GM19351 (cell line): ENCODE measurements at regions not wholly inside any gene's neighbourhood (a gene's known extent, or its start where the extent isn't known, plus 50 kb on each side); places are given as distances from the start of the nearest gene placed in this dataset.

ENCODE experiments used
- ATAC-seq: cut with Tn5 transposase; IDR thresholded peaks from one replicate; pipeline ENCODE4 v1.9.1; 2021; ENCODE audit warnings: mild to moderate bottlenecking, moderate library complexity; ENCODE audit not compliant: unreplicated experiment

GRCh38 chr10:8725343-8725742 lies 670.9 kb downstream of the GATA3 start:
- ATAC-seq, result no peak

GRCh38 chr10:8726084-8726778 lies 671.7 kb downstream of the GATA3 start:
- no peak for ATAC-seq

- ATAC-seq, result no peak
Measured at GRCh38 chr10:8726779-8727084, 672.2 kb downstream of the GATA3 start.

- no peak for ATAC-seq
Measured at GRCh38 chr10:8731121-8732095, 676.9 kb downstream of the GATA3 start.

- ATAC-seq, result no peak
Measured at GRCh38 chr10:8738987-8739386, 684.5 kb downstream of the GATA3 start.

GRCh38 chr10:8752146-8752843 lies 697.8 kb downstream of the GATA3 start:
- no peak for ATAC-seq

GRCh38 chr10:8758029-8758428 lies 703.5 kb downstream of the GATA3 start:
- ATAC-seq, result no peak

- ATAC-seq, result no peak
Measured at GRCh38 chr10:8766899-8767298, 712.4 kb downstream of the GATA3 start.

GRCh38 chr10:8767591-8767990 lies 713.1 kb downstream of the GATA3 start:
- ATAC-seq, result no peak

GRCh38 chr10:8768341-8768740 lies 713.9 kb downstream of the GATA3 start:
- ATAC-seq, result no peak

- no peak for ATAC-seq
Measured at GRCh38 chr10:8768852-8769251, 714.4 kb downstream of the GATA3 start.

GRCh38 chr10:8776926-8777622 lies 722.6 kb downstream of the GATA3 start:
- ATAC-seq, result no peak

GRCh38 chr10:8778713-8779112 lies 724.2 kb downstream of the GATA3 start:
- ATAC-seq, result no peak

GRCh38 chr10:8787649-8788048 lies 733.2 kb downstream of the GATA3 start:
- ATAC-seq, result no peak

- ATAC-seq, result no peak
Measured at GRCh38 chr10:8790390-8790789, 735.9 kb downstream of the GATA3 start.

GRCh38 chr10:8794860-8795259 lies 740.4 kb downstream of the GATA3 start:
- ATAC-seq, result no peak

GRCh38 chr10:8800426-8800825 lies 745.9 kb downstream of the GATA3 start:
- ATAC-seq, result no peak

GRCh38 chr10:8803992-8804391 lies 749.5 kb downstream of the GATA3 start:
- ATAC-seq, result no peak

GRCh38 chr10:8810677-8811076 lies 756.2 kb downstream of the GATA3 start:
- no peak for ATAC-seq

GRCh38 chr10:8811201-8811600 lies 756.7 kb downstream of the GATA3 start:
- ATAC-seq, result no peak

GRCh38 chr10:8815969-8816368 lies 761.5 kb downstream of the GATA3 start:
- no peak for ATAC-seq
